ENCODE measurements at regions not wholly inside any gene's neighbourhood (a gene's known extent, or its start where the extent isn't known, plus 50 kb on each side); places are given as distances from the start of the nearest gene placed in this dataset.

DNA sequence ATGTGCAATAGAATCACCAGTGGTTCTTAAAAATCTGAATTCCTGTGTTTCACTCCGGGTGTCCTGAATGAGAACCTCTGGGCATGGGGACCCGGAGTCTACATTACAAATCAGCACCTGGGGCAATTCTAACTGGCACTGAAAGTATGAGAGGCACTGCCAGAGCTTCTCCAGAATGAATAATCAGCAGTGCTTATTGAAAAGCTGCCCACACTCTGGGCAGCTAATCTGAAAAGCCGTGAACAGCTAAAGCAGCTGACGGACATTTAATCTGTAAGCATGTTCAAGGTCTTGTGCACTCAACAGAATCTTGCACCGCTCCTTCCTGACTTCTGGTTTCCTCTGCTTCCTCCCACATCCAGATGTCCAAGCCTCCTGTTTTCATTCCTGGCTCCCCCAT is 113.3 kb upstream of the KIF5B start:
- no peak for DNase-seq (ENCODE audit: low read depth)

DNA sequence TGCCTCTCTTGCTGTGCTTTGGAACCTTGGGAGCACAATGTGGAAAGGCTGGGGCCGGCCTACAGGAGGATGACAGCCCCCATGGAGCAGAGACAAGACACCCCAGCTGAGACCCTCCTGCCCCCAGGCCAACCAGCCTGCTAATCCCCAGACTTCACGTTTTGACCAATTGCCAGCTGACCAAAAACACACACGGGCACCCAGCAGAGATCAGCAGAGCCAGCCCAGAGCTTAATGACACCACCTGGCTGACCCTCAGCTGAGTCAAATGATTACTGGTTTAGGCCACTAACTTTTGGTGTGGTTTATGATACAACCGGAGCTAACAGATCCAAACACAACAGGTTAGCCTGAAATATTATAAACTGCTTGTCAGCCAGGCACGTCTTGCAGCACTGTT is 111.2 kb upstream of the KIF5B start:
- no peak for DNase-seq (ENCODE audit: low read depth)

DNA sequence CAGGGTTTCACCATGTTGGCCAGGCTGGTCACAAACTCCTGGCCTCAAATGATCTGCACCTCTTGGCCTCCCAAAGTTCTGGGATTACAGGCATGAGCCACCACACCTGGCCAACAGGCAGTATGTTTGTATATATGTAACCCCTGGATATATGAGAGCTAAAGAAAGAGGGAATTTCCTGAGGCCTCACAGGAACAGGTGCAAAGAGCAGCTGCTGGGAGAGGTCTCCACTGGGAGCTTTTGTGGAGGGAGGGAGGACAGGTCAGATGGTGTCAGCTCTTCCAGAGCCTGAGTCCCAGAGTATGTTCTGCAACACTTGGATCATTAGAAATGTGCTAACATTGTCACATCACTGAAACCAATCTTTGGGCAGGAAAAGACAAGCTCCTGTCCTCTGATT is 110.1 kb upstream of the KIF5B start:
- no peak for DNase-seq (ENCODE audit: low read depth)

DNA sequence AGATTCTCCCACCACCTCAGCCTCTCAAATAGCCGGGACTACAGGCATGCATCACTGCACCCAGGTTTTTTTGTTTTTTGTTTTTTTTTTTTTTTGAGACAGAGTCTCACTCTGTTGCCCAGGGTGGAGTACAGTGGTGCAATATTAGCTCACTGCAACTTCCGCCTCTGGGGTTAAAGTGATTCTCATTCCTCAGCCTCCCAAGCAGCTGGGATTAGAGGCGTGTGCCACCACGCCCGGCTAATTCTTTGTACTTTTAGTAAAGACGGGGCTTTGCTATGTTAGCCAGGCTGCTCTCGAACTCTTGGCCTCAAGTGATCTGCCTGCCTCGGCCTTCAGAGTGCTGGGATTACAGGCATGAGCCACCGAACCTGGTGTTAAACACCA is 107.5 kb upstream of the KIF5B start:
- DNase-seq (ENCODE audit: low read depth): no peak

DNA sequence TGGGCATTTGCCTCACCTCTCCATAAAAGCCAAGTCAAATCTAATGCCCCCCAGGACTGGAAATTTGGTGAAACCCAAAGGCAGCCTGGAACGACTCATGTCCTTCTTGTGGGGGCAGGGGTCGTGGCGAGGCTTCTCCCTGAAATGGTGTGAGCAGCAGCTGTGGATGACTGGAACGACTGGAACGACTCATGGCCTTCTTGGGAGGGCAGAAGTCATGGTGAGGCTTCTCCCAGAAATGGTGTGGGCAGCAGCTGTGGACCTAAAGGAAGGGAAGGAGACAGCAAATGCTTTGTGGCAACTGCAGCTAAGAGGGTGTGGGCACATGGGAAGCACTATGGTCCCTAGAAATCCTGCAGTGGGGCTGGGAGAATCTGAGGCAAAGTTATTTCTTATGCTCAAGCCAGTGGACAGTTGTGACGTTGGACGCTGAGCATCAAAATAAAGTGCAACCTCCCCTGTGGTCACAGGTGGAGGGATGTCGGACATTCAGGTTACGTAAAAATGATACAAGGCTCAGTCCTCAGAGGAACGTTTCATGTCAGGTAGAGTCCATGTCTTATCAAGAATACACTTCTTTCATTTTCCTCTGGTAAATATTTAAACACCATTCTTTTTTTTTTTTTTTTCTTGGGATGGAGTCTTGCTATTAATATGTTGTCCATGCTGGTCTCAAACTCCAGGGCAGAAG is 107.0 kb upstream of the KIF5B start:
- peak; percentile 12 for DNase-seq (ENCODE audit: low read depth)

DNA sequence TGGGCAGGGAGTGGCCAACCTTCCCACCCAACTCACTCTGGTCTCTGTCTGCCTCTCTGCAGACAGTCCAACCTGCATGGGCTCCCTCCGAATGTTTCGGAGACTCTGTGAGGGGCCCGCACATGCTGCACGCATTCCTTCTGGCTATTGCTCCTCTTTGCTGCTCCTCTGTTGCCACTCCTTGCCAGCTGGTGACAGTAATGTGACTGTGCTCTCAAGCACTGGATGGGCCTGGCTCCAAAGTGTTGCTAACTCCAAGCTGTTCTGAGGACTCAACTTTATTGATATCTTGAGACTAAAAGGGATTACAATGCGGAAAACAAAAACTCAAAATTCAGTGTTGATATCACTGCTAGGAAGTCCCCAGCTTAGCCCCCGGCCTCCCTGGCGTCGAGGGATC is 105.4 kb upstream of the KIF5B start:
- no peak for DNase-seq (ENCODE audit: low read depth)

DNA sequence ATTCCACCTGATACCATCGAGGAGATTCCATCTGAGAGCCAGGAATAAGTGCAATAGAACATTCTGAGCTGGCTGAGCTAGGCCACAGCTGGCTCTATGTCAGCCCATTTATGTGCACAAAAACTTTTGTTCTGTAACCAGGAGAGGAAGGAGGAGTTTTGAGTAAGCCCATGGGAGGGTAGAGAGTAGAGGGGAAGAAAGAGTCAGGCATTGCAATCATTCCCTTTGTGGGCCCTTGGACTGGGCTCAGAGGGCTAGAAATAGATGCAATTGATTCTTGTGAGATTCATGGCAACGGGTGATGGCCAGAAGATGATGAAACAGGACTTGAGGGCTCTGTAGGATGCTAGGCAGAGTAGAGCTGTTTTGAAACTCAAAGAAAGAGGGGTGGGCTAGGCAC is 104.6 kb upstream of the KIF5B start:
- no peak for DNase-seq (ENCODE audit: low read depth)

DNA sequence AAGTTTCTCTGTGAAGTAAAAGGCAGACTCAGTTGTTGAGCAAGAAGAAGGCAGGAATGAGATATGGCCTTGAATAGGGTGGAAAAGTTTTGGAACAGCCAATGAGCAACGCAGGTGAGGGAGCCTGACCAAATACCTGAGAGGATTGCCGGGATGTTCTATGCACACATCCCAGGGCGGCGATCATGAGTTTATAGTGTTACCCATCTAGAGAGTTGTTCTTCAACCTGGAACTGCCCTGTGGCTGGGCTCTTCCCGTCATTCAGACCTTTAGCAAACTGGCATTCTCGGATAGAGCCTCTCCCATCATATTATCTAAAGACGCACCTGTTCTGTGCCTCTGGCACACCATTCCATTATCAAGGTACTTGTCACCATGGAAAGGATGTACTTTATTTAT is 103.0 kb upstream of the KIF5B start:
- no peak for DNase-seq (ENCODE audit: low read depth)

DNA sequence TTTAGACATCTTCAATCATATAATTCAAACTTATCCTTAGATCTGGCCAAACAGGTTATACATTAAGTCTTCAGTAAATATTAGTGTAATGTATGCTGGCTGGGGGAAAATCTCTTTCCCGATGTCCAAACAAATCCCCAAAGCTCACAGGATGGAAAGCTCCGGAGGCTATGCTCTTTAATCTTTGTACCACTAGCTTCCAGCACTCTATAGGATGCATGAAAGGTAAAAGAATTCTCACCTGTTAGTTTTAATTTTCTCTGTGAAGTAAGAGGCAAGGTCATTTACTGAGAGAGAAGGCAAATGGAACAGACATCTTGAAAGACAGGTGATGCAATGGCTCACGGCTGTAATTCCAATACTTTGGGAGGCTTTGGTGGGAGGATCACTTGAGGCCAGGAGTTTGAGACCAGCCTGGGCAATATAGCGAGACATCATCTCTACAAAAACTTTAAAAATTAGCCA is 99.8 kb upstream of the KIF5B start:
- no peak for DNase-seq (ENCODE audit: low read depth)

DNA sequence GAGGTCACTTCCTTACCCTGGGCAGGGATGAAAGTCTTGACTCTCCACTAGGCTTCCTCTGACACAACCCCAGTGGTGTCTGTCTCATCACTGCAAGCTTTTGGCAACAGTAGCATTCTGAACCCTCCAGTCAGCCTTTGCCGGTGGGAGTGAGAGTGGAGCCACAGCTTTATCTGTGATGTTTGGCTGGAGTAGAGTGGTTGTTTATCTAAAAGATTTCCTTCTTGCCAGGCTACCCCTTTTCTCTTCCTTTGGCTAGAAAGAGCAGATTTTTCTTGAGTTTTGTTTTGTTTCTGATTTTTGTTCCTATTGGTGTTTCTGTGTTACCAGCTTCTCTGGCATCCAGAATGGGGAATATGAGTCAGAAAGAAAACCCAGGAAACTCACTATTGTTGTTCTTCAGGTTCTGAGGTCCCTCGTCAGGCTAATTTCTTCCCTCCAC is 98.9 kb upstream of the KIF5B start:
- DNase-seq (ENCODE audit: low read depth): peak; percentile 51

DNA sequence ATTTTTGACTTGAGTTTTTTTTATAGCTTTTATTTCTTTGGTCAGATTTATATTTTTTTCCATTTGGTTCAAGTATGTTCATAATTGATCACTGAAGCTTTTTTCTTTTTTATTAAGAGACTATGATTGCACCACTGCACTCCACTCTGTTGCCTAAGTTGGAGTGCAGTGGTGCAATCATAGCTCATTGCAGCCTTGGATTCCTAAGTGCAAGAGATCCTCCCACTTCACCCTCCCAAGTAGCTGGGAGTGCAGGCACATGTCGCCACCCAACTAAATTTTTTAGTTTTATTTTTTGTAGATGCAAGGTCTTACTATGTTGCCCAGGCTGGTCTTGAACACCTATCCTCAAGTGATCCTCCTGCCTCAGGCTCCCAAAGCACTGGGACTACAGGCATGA is 97.7 kb upstream of the KIF5B start:
- no peak for DNase-seq (ENCODE audit: low read depth)

DNA sequence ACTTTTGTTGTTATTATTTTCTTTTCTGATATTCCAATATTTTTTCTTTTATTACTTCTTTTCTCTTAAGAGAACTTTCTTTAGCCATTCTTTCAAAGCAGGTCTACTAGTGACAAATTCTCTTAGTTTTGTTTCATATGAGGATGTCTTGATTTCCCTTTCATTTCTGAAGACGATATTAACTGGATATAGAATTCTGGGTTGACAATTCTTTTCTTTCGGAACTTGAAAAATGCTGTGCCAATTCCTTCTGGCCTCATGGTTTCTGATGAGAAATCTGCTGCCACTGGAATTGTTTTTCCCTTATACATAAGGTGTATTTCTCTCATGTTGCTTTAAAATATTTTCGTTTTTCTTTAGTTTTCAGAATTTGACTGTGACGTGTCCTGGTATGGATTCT is 97.0 kb upstream of the KIF5B start:
- no peak for DNase-seq (ENCODE audit: low read depth)

DNA sequence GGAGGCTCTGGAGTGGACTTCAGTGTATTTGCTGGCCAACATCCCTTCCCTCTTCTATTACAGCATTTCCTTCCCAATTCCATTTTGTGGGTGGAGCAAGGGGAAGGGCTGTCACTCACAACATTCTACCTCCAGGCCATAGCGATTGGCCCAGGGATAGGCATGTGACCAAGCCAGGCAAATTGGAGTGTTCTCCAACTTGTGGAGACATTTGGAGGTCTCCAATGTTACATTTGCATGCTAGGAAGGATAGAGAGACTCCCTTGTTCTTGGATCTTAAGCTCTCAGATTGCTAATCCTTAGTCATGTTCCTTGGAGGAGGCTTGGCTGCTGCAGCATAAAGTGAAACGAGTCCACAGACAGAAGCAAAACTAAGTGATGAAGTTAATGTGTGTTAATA is 95.6 kb upstream of the KIF5B start:
- DNase-seq (ENCODE audit: low read depth): peak; percentile 45

DNA sequence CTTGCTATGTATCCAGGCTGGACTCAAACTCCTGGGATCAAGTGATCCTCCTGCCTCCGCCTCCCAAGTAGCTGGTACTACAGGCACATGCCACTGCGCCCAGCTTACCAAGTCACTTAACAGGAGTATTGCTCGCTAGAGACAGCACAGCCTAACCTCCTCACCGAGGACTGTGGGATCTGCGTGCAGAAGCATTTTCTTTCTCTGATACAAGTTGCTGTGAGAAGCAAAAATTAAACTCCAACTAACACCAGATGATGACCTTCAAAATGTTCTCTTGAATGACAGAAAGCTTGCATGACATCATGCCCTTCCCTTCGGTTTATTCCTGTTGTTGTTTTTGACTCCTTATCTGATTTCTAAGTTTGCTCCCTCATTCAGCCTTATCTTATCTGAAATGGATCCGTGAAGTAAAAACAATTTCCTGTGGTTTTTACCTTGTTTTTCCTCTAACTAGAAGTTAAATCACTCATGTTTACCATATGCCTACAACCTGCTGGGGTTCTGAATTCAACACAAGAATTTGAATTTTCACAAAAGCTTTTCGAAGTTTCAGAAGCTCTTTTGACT is 94.4 kb upstream of the KIF5B start:
- DNase-seq (ENCODE audit: low read depth): no peak

DNA sequence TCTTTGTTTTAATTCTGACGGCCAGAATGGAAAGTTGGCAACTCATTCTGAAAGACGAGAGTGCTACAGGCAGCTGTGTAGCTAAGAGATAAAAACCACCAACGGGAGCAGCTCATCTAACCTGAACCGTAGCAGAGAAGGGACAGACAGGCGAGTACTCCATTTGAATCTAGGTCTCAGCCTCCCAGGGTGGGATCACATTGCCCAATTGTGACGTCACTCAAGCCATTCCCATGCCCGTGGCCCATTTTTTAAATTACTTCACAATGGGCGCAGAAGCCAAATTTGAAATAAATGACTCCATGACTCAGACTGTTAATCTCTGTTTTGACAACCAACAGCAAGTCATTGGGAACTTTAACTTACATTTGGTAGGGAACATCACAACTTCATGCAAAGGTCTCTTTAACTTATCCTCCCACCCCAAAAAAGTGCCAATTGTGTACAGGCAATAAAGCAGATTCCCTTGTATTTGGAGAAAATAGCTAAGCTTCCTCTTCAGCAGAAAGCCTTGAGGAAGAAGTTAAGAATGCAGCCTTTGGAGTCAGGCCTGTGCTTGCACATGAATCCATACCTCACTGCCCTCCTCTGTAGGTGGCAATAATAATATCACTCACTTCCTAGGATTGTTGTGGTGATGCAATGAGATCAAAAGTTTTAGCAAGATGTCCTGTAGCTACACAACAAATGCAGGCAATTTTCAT is 93.2 kb upstream of the KIF5B start:
- DNase-seq (ENCODE audit: low read depth): peak; percentile 59

DNA sequence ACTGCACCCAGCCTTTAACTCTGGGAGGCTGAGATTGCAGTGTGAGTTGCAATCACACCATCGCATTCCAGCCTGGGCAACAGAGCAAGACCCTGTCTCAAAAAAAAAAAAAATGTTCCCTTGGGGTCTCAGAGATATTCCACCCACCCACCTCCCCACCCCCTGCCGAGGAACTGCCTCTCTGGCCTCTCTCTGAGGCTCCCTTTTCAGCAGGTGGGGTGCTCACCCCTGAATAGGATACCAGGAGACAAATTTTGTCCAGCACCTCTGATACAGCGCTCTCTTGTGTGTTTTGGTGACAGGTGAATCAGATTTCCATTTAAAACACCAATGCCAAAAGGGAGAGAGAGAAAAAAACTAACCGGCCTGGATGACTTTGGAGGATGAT is 92.6 kb upstream of the KIF5B start:
- no peak for DNase-seq (ENCODE audit: low read depth)

DNA sequence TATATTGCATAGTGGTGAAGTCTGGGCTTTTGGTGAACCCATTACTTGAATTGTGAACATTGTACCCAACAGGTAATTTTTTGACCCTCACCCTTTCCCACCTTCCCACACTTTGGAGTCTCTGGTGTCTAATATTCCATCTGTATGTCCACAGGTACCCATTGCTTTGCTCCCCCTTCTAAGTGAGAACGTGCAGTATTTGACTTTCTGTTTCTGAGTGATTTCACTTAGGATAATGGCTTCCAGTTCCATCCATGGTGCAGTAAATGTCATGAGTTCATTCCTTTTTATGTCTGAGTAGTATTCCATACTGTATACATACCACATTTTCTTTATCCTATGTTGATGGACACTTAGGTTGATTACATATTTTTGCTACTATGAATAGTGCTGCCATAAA is 91.5 kb upstream of the KIF5B start:
- no peak for DNase-seq (ENCODE audit: low read depth)

DNA sequence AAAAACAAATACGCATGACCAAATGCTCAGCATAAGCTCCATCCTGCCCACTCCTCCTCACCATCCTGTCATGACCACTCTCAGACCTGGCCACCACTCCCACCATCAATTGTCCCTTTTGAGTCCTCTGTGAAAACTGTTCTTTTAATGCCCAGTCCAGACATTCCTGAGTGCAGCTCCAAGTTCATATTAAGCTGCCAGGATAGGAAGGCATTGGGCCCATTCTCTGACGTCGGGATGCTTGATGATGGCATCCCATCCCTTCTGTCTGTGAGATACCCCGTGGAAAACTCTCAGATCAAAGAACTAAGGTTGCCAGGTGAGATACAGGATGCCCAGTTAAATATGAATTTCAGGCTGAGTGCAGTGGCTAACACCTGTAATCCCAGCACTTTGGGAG is 89.9 kb upstream of the KIF5B start:
- DNase-seq (ENCODE audit: low read depth): no peak

DNA sequence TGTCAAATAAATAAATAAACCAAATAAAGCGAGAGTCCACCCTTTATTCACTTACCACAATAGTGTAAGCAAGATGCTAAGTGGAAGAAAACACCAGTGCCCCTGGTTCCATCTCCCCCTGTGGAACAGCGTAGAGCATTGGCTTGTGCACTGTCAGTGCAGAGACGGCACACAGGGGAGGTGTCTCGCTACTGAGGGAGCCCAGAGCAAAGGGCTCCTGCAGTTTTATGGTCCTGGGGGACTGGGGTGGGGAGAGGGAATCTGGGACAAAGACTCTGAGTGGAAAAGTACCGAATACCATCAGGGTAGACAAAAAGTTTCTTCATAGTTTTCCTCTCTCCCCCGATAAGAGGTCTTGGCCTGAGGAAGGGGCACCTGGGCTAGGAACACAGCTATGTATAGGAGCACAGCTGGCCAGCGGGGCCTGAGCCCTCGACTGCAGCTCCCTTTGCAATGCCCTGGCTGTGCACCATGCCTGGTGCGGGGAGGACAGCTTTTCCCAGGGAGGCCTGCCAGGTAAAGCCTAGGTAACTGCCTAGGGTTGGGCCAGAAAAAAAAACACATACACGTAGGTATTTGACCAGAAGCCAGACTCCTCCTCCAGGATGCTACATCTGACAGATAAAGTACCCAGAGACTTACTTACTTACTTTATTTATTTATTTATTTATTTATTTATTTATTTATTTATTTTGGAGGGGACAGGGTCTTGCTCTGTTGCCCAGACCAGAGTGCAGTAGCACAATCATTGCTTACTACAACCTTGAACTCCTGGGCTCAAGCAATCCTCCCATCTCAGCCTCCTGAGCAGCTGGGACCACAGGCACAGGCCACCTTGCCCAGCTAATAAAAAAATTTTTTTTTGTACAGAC is 88.8 kb upstream of the KIF5B start:
- no peak for DNase-seq (ENCODE audit: low read depth)

DNA sequence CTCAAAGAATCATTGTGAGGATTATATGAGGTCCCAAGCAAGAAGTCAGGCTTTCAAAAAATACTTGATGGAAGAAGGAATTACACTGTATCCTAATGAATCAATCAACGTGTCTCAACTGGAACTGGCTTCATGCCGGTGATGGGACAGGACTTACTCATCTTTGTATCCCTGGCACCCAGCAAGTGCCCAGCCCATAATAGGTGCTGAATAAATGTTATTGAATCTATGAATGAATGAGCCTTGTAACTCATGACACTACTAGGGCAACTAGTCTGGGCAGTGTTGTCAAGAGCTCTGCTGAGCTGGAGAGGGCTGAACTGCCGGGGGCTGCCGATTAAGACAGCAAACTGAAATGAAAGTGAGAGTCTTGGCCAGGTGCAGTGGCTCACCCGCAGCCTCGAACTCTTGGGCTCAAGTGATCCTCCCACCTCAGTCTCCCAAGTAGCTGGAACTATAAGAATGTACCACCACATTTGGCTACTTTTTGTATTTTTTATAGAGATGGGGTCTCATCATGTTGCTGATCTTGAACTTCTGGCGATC is 87.2 kb upstream of the KIF5B start:
- DNase-seq (ENCODE audit: low read depth): no peak

DNA sequence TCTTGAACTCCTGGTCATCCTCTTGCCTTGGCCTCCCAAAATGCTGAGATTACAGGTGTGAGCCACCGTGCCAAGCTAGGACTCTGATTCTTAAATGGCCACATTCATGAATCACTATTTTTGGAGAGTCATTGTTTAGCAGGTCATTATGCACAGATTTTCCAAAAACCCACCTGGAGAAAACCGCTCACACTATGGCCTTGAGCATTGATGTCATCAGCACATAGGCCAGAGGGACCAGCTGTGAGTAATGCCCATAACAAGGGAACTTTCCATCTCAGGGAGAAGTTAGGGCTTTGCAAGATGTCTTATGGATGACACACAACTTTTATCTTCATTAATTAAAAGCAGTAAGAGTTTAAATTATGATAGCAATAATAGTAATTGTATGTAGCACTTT is 86.4 kb upstream of the KIF5B start:
- peak; percentile 27 for DNase-seq (ENCODE audit: low read depth)

Measured in ELR (cell line).